NCI-H2196 (cell line): ENCODE measurements at regions not wholly inside any gene's neighbourhood (a gene's known extent, or its start where the extent isn't known, plus 50 kb on each side); places are given as distances from the start of the nearest gene placed in this dataset.

Experiments used
- DNase-seq: peaks from one replicate; lab custom pipeline; 2025; ENCODE audit not compliant: unreplicated experiment; lab: John Stamatoyannopoulos, UW

DNA sequence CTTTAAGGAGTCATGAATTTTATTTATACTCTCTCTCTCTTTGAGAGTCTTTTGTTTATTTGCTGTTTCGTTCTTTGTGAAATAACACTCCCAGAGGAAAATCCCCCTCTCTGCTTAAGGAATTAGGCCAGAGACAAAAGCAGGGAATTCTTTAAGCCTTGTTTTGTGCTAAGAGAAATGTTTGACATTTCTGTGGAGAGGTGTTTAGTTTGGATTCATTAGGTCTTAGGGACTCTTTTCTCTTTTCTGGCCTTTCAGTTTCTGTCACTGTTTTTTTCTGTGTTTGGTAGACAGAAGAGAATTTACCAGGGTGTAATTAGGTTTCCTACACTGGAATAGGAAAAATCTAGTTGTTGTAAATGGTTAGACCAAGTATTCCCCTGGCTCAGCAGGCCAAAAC is 241.8 kb upstream of the NR2F2 start:
- DNase-seq: no peak

DNA sequence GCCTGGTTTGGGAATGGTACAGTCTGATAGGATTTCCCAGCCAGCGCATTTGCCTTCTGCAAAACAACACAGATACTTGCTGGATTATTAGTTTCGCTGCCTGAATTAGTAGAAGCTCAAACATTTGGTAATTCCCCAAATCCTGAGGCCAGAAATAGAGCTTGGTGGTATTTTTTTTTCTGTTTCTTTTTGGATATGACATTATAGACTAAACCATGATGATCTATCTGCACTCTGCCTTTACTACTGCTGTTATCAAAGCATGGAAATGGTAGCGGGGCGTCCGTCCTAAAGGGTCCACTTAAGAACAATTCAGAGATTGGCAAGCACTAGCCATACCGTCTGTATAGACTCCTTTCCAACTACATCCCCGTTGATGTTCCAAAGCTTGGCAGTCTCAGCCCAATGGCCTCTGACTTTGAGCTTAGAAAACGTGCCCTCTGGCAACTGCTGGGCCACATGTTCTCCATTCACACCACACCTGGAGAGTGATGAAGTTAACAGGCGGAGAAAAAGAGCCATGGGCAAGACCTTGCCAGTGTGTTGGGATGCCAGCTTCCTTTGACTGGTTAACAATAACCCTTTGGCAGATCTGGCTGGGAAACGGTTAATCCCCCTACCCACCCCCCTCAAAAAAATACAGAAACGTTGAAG is 241.0 kb upstream of the NR2F2 start:
- no peak for DNase-seq

DNA sequence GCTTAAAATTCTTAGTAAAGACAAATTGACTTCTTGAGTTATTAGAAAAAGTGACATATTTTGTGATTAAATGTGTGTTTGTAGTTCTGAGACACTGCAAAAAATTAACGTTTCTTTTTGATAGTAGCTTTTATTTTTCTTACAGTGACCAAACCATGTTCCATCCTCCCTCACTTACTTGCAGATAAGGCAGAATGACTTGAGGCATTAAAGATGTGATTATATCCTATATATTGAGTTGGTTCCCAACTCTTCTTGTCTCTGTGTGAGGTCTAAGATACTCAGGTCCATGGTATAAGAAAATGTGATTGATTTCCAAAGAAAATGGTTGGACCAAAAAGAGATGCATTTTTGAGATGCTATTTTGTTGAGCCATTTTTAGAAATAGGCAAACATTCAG is 238.3 kb upstream of the NR2F2 start:
- DNase-seq: no peak

- no peak for DNase-seq
Measured at GRCh38 chr15:96093063-96093462, 237.4 kb upstream of the NR2F2 start.

GRCh38 chr15:96097661-96098060 is 232.8 kb upstream of the NR2F2 start:
- DNase-seq: no peak

DNA sequence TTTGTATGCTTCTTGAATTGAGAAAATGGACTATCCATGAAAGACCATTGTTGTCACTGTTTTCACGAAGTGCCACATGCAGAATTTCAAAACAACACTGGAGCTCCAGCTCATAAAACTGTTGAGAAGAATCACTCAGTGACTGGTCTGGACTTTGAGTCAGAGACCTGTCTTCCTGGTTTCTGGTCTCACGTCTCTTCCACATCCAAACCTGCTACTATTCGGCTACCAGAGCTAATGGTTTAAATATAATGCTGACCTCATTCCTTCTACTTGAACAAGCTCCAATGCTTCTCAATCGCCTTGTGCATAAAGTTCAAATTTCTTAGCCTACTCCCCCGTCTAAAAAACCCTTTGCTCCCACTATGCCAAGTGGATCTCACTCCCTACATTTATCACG is 227.9 kb upstream of the NR2F2 start:
- DNase-seq: no peak

- no peak for DNase-seq
Measured at GRCh38 chr15:96106181-96106580, 224.3 kb upstream of the NR2F2 start.

GRCh38 chr15:96106628-96107027 is 223.9 kb upstream of the NR2F2 start:
- DNase-seq: no peak

GRCh38 chr15:96107916-96108315 is 222.6 kb upstream of the NR2F2 start:
- no peak for DNase-seq

GRCh38 chr15:96108405-96108804 is 222.1 kb upstream of the NR2F2 start:
- no peak for DNase-seq

DNA sequence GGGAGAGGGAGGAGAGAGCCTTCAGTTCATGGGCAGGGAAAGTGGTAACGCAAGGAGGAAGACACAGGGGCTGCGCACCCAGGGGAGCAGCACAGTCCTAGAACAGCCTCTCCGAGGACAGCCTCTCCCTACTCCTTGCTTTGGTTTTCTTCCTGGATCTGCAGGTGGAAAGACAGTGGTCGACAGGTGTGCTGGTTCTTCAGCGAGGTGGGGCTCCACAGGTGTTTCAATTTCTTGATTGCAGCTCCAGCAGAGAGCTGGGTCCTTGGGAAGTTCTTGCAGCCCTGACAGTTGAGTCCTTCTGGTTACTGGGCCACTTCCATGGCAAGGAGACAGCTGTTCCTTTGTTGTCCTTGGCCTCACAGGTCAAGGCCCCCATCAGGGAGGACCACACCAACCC is 220.7 kb upstream of the NR2F2 start:
- no peak for DNase-seq

- no peak for DNase-seq
Measured at GRCh38 chr15:96112018-96112417, 218.5 kb upstream of the NR2F2 start.

DNA sequence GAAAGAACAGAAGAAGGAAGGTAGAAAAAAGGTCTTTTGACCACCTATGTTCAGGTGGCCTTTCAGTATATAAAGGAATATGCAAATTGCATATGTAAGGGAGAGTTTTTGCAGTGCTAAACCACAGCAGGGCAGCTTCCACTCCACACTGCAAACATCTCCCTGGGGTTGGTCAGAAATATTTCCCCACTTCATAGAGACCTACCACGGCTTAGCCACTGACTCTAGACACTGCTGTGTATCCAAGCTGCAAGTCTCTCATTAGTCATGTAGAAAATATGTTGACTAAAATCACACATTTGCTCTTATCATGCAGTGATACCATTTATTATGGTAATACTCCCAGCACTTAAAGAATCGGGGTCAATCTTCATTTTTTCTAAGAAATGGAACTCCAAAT is 214.9 kb upstream of the NR2F2 start:
- DNase-seq: no peak

DNA sequence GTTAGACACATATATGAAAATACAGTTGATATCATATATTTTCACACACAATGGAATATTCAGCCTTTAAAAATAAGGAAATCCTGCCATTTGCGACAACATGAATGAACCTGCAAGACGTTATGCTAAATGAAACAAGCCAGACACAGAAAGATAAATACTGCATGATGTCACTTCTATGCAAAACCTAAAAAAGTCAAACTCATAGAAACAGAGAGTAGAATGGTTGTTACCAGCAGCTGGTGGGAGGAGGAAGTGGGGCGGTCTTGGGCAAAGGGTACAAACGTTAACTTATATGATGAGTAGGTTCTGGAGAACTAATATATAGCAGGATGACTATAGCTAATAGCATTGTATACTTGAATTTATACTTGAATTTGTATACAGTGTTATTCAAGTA is 213.2 kb upstream of the NR2F2 start:
- DNase-seq: no peak

DNA sequence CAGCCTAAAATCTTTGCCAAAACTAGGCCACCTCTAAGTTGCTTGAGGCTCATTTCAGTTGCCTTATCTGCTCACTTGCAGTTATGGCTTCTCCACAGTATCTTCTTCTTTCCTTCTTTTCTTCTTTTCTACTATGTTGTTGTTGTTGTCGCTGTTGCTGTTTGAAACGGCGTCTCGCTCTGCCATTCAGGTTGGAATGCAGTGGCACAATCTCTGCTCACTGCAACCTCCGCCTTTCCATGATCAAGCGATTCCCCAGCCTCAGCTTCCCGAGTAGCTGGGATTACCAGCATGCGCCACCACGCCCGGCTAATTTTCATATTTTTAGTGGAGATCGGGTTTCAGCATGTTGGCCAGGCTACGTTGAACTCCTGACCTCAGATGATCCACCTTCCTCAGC is 210.8 kb upstream of the NR2F2 start:
- DNase-seq: no peak

GRCh38 chr15:96121086-96121920 is 209.2 kb upstream of the NR2F2 start:
- DNase-seq: no peak

DNA sequence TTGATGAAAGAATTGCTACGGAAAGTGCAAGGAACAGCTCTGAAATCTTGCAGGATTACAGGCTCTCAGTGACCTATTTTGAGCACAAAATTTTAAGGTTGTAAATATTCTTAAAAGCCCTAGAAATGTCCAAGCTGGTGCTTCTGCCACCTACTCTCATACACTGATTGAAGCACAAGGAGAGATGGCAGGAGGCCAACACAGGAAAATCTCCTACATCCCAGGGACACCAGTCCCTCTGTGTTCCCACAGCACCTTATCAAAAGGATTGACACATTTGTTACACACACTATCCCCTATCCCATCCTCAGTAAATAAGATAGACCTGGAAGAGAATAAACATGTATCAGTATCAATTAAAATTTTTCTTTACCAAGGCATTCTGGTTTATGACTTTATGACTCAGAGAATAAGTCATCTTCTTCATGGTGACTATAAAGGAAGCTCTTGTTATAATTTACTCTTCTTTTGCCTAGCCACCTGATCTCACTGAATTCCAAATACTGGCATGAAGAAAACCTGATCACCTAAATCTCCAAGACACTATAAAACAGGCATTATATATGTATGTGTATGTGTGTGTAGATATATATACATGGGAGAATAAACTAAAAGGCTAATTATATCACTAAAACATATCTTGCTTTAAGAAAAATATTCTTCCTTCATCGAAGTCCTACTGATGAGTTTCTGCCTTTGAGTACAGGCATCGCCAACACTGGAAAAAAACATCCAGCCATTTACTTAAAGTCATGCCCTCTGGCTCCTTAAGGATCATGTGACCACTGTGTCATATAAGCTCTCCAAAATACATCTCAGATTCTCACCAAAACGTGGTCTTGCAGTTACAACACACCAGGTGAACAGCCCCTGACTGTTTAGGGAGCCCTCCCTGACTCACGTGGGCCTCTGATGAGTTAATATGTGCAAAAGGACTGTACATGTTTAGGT is 208.1 kb upstream of the NR2F2 start:
- DNase-seq: no peak

- no peak for DNase-seq
Measured at GRCh38 chr15:96123028-96123400, 207.5 kb upstream of the NR2F2 start.

DNA sequence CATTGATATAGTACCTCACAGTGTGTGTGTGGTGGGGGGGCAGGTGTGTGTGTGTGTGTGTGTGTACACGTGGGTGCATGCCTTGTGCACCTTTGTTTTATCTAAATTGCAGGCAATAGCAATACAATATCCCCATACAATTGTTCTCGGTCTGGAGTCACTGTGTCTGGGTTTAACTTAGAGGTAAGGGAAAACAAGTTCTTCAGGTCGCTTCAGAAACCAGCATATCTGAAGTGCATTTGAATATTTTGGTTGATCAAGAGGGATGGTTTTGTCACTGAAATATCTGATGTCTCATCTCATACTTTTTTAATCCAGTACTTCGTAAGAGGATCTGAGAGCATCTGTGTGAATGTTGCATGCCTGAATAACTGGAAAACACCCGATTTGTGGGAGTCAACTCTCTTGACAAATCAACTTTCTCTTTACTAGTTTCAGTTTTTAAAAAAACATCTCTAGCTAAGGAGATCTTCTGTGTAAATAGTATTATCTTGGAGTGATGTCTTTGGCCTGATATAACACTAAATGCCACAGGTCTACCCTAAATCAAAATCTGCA is 206.8 kb upstream of the NR2F2 start:
- DNase-seq: no peak

DNA sequence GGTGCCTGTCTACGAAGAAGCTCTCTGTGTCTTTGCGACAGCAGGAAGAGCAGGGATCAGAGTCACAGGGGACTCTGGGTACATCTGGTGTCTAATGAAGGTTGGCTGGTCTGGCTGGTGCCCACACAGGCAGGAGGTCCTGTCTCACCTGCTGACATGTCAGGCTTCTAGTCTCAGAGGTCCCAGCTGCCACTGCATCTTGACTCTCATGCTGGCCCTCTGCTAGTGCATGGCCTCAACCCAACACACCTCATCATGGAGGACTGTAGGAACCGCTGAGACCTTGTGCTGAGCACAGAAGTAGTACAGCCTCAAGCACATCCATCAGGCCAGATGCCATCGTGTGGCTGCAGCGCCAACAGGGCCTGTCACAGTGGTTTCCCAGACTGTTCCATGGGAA is 206.1 kb upstream of the NR2F2 start:
- no peak for DNase-seq

DNA sequence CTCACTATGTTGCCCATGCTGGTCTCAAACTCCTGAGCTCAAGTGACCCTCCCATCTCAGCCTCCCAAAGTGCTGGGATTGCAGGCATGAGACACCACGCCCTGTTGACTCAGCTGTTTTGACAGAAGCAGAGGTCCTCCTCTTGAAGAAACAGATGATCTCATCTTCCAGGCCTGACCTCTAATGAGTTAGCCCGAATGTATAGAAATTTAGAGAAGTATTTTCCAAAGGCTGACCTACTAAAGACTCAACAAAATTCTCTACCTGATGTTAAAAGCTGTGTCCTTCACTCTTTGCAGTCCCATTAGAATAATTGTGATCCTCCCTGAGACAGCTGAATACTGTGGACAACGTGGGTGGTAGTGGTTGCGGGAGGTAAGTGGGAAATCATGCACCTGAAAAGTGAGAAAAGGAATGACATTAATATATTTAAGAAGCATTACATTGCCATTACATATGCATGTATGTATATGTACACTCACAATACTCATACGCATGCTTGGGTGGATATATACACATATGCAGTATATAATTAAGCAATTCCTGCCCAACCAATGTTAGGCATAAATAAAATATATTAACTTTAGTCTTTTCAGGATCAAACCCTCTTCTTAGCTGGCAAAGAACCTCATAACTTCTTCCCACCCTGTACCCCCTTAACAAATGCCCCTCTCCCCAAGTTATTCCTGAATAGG is 204.6 kb upstream of the NR2F2 start:
- no peak for DNase-seq
